Smooth muscle cell (in vitro differentiated cells): ENCODE measurements at regions not wholly inside any gene's neighbourhood (a gene's known extent, or its start where the extent isn't known, plus 50 kb on each side); places are given as distances from the start of the nearest gene placed in this dataset.

Source experiments
- DNase-seq: peaks from one replicate; lab custom pipeline; 2025; ENCODE audit not compliant: unreplicated experiment; lab: John Stamatoyannopoulos, UW
- H2AFZ ChIP-seq: fragments of 200-600 bp; sonication (generic); 2 replicates; pipeline ENCODE4 v1.6.0; 2016; ENCODE audit warnings: antibody characterized with exemption, low read depth, mild to moderate bottlenecking
- H3F3A ChIP-seq: fragments of 200-600 bp; sonication (generic); 2 replicates; pipeline ENCODE4 v1.6.0; 2017; ENCODE audit warnings: antibody characterized with exemption, low read depth
- H3K27ac ChIP-seq: fragments of 200-600 bp; sonication (generic); 2 replicates; pipeline ENCODE4 v1.5.1; 2016; ENCODE audit warnings: low read depth, mild to moderate bottlenecking
- H3K27me3 ChIP-seq: fragments of 200-600 bp; sonication (generic); 2 replicates; pipeline ENCODE4 v1.6.1; 2016; ENCODE audit warnings: low read depth, mild to moderate bottlenecking
- H3K36me3 ChIP-seq: fragments of 200-600 bp; sonication (generic); 2 replicates; pipeline ENCODE4 v1.5.1; 2016; ENCODE audit warnings: low read depth
- H3K4me1 ChIP-seq: fragments of 200-600 bp; sonication (generic); 2 replicates; pipeline ENCODE4 v1.5.1; 2016; ENCODE audit warnings: low read depth
- H3K4me2 ChIP-seq: fragments of 200-600 bp; sonication (generic); 2 replicates; pipeline ENCODE4 v1.6.0; 2016; ENCODE audit warnings: mild to moderate bottlenecking
- H3K4me3 ChIP-seq: fragments of 200-600 bp; sonication (generic); 2 replicates; pipeline ENCODE4 v1.5.1; 2016; ENCODE audit warnings: mild to moderate bottlenecking
- H3K79me2 ChIP-seq: fragments of 200-600 bp; sonication (generic); 2 replicates; pipeline ENCODE4 v1.6.0; 2016; ENCODE audit warnings: low read depth, mild to moderate bottlenecking
- H3K9ac ChIP-seq: fragments of 200-600 bp; sonication (generic); 2 replicates; pipeline ENCODE4 v1.6.0; 2016; ENCODE audit warnings: low read depth
- H3K9me3 ChIP-seq: fragments of 200-600 bp; sonication (generic); replicated peaks from 2 replicates; pipeline ENCODE4 v1.5.1; 2016; ENCODE audit warnings: low read depth
- H4K20me1 ChIP-seq: fragments of 200-600 bp; sonication (generic); 2 replicates; pipeline ENCODE4 v1.6.0; 2016; ENCODE audit warnings: low read depth
- CTCF ChIP-seq: fragments of 200-600 bp; sonication (generic); IDR thresholded peaks from 2 replicates; pipeline ENCODE4 v1.5.1; 2017; ENCODE audit warnings: borderline replicate concordance, mild to moderate bottlenecking, antibody characterized with exemption; ENCODE audit not compliant: insufficient read depth, poor library complexity, severe bottlenecking
- WGBS: methylation state at CpG from one replicate; pipeline ENCODE4 v1.1.7; 2016; ENCODE audit warnings: low lambda C conversion rate; 5-methylcytosine and 5-hydroxymethylcytosine counted together

DNA sequence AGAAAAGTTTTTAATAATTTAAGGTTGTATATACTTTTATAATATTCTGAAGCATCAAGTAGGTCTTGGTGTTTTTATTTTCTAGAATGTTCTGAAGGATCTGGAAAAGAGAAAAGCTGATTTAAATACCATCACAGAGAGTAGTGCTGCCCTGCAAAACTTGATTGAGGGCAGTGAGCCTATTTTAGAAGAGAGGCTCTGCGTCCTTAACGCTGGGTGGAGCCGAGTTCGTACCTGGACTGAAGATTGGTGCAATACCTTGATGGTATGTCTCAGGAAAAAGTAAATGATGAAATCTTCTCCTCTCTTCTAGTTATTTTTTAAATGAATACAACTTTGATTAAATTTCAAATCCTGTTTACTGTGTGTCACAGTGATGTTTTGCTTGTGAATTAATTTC, 225.7 kb downstream of the UTRN start:
- Histone ChIP-seq H3K79me2 (no peaks in the 10 kb centered on the region), H3K4me2 (no peak overlapping the region), H3K4me1 (no peaks in the 10 kb centered on the region), H3K4me3 (no peak overlapping the region), H3K27ac (no peak overlapping the region), H4K20me1 (no peaks in the 10 kb centered on the region), H3K9ac (no peak overlapping the region), H3F3A (no peaks in the 10 kb centered on the region), H3K27me3 (no peaks in the 10 kb centered on the region), H2AFZ (no peak overlapping the region), H3K9me3 (no peaks in the 10 kb centered on the region), H3K36me3 (peaks cover 3% of the 10 kb centered on the region)
- TF ChIP-seq CTCF, result no peak
- DNase-seq, result no peak
- WGBS, result 96% methylated on average over 4 of the region's 4 CpGs

- no peaks in the 10 kb centered on the region for H3F3A ChIP-seq
- H3K4me1 ChIP-seq, result no peaks in the 10 kb centered on the region
- no peaks in the 10 kb centered on the region for H4K20me1 ChIP-seq
- H3K36me3 ChIP-seq, result peaks cover 3% of the 10 kb centered on the region
- WGBS, result 96% methylated on average over 5 of the region's 5 CpGs
- no peak overlapping the region for H3K9ac ChIP-seq
- no peaks in the 10 kb centered on the region for H3K9me3 ChIP-seq
- DNase-seq, result no peak
- no peaks in the 10 kb centered on the region for H3K27me3 ChIP-seq
- H3K27ac ChIP-seq, result no peak overlapping the region
- TF ChIP-seq CTCF, result no peak
- H3K4me3 ChIP-seq, result no peak overlapping the region
- H3K79me2 ChIP-seq, result no peaks in the 10 kb centered on the region
- no peak overlapping the region for H3K4me2 ChIP-seq
- H2AFZ ChIP-seq, result no peak overlapping the region
Observed at GRCh38 chr6:144515761-144516160, 230.6 kb downstream of the UTRN start.

DNA sequence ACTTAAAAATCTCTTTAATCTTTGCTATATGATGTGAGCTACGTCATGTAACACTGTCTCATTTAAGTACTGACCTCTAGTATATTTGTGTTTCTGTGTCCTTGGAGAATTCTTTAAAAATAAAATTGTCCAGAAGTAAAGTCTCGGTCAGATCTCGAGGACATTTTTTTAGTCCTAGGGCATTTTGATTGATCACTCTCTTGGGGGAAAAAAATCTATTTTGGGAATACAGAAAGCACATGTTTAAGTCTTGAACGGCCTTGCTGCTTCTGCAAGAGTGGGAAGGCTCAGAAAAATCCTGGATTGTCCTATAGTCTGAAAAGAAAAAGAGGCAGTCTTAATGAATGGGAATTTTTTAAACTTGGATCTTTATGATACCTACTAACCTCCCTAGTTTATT, 234.3 kb downstream of the UTRN start:
- H3F3A ChIP-seq, result no peaks in the 10 kb centered on the region
- no peaks in the 10 kb centered on the region for H3K79me2 ChIP-seq
- no peaks in the 10 kb centered on the region for H3K4me1 ChIP-seq
- no peak overlapping the region for H3K9ac ChIP-seq
- H3K9me3 ChIP-seq, result no peaks in the 10 kb centered on the region
- peaks cover 3% of the 10 kb centered on the region for H3K36me3 ChIP-seq
- DNase-seq, result no peak
- 95% methylated on average over 4 of the region's 4 CpGs for WGBS
- no peak overlapping the region for H3K27ac ChIP-seq
- TF ChIP-seq CTCF, result no peak
- no peaks in the 10 kb centered on the region for H3K27me3 ChIP-seq
- H2AFZ ChIP-seq, result no peak overlapping the region
- H4K20me1 ChIP-seq, result no peaks in the 10 kb centered on the region
- no peak overlapping the region for H3K4me3 ChIP-seq
- no peak overlapping the region for H3K4me2 ChIP-seq

GRCh38 chr6:144528743-144529425, 243.7 kb downstream of the UTRN start:
- Histone ChIP-seq H2AFZ (no peak overlapping the region), H4K20me1 (no peaks in the 10 kb centered on the region), H3K4me2 (no peak overlapping the region), H3K9me3 (no peaks in the 10 kb centered on the region), H3K27ac (no peak overlapping the region), H3K27me3 (no peaks in the 10 kb centered on the region), H3K4me3 (no peak overlapping the region), H3K36me3 (peaks cover 8% of the 10 kb centered on the region), H3F3A (no peaks in the 10 kb centered on the region), H3K79me2 (no peaks in the 10 kb centered on the region), H3K4me1 (no peaks in the 10 kb centered on the region), H3K9ac (no peak overlapping the region)
- DNase-seq, result no peak
- no peak for TF ChIP-seq CTCF
- 83% methylated on average over 9 of the region's 9 CpGs for WGBS
